Activated T-cell treated with anti-CD3 and anti-CD28 coated beads for 1 hour (primary cell): ENCODE measurements at regions not wholly inside any gene's neighbourhood (a gene's known extent, or its start where the extent isn't known, plus 50 kb on each side); places are given as distances from the start of the nearest gene placed in this dataset.
"Not testable (repeated sequence)": the region's sequence is repeated elsewhere in the genome, so short reads cannot be mapped to it uniquely, and the experiment has no call there.

Source experiments
- DNase-seq: peaks from one replicate; pipeline ENCODE4 v3.0.0-alpha.2; 2020; ENCODE audit warnings: low read depth

DNA sequence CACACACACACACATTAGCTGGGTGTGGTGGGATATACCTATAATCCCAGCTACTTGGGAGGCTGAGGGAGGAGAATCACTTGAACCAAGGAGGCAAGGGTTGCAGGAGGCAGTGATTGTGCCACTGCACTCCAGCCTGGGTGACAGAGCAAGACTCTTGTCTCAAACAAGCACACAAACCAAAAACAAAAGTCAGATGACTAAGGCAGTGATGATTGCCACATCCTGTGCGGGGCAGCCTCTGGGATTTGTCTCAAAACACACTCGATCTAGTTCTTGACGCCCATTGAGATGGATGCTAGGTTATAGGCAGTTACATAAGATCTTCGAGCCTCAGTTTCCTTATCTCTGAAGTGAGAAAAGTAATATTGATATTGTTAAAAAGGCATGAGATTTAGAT is 57.8 kb upstream of the NBPF8 start:
- DNase-seq = peak; percentile 38

DNA sequence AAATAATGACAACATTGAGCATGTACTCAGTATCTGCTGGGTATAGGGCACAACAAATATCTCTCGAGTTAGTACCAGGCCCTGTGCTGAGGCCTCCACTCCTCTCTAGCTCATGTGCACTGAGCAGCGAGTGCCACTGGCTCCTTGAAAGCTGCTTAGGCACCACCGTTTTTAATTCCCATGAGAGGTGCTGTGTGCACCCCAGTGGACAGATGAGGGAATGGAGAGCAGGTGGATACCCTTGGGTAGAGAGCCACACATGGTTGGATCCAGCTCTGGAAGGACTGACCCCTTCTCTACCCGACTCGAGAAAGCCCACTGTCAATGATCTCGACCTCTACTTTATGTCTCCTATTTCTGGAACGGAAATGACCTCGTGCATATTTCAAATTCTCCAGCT is 58.7 kb upstream of the NBPF8 start:
- DNase-seq = not testable (repeated sequence)

DNA sequence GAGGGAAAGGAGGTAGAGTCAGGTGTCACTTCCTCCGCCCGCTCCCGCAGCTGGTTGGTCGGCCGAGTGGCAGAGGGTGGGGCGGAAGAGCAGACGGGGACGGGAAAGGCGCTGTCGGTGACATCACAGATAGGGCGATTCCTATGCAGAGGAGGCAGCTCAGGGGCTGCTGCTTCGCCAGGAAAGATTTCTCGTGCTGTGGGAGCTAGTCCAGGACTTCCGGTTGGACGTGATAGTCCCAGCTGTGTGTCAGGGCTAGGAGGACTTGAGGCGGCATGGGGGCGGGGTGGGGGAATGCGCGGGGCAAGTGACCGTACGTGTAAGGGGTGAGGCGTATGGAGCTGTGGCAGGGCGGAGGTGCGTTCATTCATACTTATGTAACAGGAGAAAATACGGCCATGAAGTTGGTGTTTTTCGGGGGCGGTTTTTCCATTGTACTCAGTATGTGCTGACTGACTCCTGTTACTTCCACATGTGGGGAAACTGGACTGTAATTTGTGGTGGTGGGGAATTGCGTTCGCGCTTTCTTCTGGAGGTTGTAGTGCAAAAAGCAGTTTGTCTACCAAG is 60.1 kb upstream of the NBPF8 start:
- peak; percentile 14 for DNase-seq

DNA sequence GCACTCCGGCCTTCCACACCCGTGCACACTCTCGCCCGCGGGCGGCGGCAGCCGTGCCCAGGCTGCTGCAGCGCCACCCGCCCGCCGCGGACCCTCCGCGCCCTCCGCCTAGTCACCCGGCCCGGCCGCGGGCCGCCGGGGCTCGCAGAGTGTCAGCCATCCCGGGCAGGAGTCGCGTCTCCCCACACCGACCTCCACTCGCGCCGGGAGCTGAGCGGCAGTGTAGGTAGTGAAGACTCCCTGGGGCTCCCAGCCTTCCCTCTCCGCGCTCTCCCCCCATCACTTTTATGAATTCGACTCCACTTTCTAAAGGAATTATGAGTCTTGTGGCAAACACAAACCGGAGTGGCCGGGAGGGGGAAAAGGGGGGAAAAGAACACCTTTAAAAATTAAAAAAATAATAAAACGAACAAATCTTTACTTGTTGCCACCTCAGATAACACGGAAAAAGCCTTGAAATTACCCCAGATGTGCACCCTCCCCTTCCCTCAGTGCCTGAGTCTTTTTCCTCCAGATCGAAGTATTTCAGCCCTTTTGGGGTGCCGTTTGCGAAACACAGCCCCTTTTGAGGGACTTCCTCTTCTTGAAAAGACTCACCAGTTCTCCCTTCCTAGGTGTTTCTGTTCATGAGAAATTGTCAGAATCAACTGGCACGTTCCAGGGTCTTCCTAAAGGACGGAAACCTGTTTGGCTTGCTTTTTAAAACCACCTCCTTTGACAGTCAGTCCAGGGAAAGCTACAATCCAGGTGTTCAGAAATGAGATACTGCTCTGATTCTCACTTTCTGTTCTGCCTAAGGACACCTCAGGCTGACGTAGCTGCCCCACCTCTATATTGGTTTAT is 72.4 kb upstream of the NBPF8 start:
- DNase-seq = peak; percentile 3

DNA sequence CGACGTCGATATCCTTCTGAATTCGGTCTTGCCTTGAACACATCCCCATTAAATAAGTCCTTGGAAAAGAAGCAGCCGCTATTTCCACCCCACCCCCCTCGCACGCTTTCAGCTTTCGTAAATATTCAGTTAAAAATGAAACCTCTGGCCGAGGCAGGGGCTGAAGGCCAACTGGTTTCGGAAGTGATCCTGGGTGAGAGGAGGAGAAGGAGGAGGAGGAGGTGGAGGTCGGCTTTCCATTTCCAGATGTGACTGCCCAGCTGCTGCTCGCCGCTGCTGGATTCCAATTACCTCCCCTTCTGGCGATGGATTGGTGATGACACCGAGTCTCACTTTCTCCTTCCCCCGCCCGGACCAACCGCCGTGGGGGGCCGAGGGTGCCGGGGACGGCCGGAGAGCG is 73.1 kb upstream of the NBPF8 start:
- peak; percentile 0 for DNase-seq

DNA sequence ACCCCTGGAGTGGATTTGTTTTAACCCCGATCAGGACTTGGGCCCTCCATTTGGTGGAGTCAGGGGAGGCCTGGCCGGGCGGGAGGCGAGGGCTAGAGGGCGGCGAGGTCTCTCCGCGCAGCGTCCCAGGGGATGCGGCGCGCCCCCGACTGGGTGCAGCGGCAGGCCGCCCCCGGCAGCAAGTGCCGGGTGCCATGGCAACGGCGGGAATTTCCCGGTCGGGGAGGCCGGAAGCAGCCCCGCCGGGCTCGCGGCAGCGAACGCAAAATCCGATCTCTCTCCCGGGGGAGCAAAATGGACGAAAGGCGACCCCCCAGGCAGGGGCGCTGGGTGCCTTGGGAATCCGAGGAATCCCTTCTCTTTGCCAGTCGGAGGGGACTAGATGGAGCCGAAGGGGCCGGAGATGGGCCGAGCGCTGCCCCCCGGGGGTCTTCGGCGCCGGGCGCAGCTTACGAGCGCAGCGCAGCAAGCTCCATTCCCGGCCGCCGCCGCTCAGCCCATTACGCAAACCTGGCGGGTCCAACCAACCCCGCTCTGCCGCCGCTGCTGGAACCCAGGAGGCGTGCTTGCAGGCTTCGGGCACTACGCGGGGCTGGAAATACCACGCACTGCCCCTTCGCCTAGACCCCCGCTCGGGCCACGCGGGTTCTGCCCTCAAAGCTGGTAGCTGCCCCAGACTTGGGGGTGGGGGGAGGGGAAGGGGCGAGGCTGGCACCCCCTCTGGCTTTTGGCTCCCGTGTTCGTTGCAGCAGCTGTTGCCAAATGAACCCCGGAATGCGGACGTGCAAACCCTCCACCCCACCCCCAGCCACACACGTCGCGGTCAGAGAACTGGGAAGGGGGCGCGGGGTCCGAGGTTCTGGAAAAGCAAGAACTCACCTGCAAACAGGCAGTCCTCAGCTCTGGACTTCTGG is 73.7 kb upstream of the NBPF8 start:
- peak; percentile 36 for DNase-seq

DNA sequence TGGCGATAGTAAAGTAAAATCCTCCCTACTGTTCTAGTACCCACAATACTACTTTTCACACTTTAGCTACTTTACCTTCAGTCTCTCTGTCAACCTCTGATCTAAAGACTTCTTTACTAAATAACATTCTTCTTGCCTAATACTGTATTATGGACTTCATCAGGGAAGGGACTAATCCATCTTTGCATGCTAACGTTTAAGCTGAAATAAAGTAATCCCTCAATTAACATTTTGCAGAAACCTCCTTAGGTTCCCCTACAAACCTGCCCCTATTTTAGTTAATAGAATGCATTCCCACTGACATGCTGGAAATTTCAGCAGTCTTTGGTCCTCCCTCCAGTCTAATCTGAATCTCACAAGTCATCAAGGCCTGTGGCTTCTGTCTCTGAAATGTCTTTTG is 99.1 kb upstream of the NBPF8 start:
- DNase-seq = not testable (repeated sequence)

DNA sequence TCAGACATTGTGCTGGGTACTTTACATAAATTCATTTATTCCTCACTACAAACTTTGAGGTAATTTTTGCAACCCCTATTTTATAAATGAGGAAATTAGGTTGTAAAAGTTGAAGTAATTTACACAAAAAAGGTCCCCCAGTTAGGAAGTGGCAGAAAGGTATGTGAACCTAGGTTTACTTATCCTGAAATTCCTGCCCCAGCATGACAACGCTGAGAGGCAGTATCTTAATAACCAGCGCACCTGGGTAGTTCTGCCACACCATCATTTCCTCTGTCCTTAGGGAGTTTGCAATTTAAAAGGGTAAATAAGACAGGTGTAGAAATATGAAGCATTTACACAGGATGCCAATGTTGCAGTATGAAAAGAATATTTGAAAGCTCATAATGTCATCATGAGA is 102.9 kb upstream of the NBPF8 start:
- DNase-seq = not testable (repeated sequence)

DNA sequence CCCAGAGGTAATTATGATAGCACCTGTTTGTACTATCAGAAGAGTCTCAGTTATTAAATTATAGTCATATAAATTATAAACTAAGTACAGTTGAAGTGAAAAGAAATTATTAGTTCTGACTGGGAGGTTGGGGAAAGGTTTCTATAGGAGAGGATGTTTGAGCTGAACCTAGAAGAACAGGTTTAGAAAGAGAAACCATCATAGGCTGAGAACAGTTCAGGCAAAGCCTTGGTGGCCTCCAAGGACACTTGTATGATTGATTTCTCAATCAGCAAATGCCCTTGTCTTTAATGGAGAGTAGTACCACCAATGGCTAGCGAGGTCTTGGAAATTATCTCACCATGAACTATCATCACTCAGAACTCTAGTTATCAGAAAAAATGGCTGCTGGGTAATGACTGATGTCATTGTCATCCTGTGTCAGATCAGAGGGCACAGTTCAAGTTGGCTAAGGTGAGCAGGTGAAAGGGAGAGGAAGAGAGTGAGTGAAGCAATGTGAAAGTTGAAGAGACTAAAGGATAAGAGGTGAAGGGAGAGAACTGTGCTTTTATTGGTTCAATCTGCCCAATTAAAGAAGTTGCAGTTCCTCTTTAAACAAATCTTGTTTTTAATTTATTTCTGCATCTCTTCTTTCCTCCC is 105.8 kb upstream of the NBPF8 start:
- DNase-seq = not testable (repeated sequence)

DNA sequence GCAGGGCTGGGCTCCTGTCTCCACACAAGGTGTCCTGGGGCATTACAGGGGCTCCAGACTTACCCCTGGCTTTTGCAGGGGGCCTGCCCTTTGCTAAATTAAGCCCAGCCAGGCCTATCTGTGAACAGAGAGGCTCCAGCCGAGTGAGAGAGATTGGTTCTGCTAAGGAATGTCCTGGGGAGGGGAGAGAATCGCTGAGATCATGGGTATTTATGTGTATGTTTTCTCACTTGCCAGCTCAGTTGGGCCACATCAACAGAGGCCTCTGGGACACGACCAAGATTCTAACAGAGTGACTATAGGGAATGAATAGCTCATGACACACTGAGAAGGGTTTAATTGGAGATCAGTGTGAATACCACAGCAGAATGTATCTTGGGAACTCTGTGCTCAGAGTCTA is 109.8 kb upstream of the NBPF8 start:
- not testable (repeated sequence) for DNase-seq

DNA sequence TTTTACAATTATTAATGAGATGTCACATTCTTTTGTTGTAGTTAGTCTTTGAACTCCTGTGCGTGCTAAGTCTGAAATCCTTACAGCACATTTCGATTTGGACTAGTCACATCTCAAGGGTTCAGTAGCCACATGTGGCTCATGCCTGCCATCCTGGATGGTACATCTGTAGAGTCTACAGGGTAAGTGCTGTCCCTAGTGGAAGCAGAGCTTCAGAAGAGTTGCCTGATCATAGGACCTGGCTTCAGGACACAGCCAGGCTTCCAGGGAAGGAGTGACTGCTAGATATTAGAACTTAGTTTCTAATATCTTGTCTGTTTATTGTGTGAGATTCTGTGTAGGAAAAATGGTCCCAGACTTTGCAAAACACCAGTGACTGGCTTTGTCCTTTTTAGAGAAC is 110.5 kb upstream of the NBPF8 start:
- not testable (repeated sequence) for DNase-seq

DNA sequence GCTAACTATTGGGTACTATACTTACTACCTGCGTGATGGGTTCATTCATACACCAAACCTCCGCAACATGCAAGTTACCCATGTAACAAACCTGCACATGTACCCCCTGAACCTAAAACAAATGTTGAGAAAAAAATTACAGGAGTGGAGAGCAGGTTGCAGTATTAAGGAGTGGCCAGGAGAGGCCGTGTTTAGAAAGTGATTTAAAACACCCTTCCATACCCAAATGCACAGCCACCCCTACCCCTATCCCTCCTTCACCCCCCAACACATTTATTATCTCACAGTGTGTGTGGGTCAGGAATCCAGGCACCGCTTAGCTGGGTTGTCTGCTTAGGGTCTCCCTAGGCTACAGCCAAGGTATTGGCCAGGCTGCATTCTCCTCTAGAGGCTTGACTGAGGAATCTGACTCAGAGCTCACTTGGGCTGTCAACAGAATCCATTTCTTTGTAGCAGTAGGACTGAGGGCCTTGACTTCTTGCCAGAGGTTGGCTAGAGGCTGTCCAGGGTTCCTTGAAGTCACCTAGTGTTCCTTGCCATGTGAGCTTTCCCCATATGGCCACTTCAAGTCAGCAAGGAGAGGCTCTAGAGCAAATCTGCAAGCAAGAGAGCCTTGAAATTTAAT is 115.3 kb upstream of the NBPF8 start:
- DNase-seq = not testable (repeated sequence)

DNA sequence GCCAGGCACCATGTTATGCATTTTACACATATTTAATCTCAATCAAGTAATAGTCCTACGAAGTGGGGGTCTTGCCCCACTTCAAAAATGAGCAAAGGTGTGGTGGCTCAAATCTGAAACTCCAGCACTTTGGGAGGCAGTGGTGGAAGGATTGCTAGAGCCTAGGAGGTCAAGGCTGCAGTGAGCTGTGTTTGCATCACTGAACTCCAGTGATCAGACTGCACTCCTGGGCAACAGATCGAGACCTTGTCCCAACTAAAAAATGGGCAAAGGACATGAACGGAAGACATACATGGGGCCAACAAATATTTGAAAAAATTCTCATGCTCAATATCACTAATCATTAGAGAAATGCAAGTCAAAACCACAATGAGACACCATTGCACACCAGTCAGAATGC is 116.3 kb upstream of the NBPF8 start:
- not testable (repeated sequence) for DNase-seq

DNA sequence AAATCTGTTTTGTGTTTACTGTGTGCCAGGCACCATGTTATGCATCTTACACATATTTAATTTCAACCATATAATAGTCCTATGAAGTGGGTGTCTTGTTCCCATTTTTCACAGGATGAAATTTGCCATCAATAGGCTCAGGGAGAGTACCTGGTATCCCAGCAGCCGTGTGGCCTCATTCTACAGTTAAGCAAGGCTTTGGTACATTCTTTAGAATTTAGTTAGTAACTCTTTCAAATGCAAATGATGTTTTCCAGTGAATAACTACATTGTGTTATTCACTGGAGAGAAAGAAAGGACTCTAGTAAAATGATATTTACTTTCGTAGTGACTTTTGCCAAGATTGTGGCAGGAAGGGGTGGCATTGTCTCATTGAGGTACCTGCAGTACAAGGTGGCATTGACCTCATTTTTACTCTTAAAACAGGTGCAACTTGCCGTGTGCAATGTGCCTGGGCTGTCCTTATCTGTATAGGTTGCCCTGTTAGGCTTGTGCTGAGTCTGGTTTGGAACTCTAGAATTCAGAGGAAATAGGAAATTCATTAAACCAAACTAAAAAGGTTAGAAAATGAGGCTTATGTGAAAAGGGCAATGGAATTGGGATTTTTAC is 117.4 kb upstream of the NBPF8 start:
- not testable (repeated sequence) for DNase-seq

DNA sequence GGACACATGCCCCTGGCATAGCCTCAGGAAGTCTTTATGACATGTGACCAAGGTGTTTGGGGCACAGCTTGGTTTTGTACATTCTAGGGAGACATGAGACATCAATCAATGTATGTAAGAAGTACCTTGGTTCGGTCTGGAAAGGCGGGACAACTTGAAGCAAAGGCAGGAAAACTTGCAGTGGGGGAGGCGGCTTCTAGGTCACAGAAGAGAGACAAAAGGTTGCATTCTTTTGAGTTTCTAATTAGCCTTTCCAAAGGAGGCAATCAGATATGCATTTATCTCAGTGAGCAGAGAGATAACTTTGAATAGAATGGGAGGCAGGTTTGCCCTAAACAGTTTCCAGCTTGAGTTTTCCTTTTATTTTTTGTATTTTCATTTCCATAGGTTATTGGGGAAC is 113.8 kb upstream of the SEC22B start:
- DNase-seq = not testable (repeated sequence)

DNA sequence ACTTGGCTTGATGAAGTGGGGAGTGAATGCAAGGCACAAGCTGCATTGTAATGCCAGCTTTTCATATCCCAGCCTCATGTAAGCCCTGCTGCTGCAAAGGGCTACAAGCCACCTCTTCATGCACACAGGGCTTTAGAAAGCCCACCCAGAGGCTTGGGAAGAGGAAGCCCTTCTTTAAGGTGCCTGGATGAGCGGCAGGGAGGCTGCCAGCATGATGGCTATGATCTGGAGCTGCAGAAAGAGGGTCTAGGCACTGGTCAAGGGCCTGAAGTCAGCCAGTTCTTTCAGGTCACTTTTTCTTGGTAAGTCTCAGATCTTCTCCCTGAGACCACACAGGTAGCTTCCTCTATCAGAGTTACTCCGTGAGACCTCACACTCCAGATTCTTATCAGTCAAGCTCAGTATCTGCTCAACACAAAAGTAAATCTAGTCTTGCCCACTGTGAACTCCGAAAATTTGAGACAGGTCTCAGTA is 113.3 kb upstream of the SEC22B start:
- DNase-seq = not testable (repeated sequence)

DNA sequence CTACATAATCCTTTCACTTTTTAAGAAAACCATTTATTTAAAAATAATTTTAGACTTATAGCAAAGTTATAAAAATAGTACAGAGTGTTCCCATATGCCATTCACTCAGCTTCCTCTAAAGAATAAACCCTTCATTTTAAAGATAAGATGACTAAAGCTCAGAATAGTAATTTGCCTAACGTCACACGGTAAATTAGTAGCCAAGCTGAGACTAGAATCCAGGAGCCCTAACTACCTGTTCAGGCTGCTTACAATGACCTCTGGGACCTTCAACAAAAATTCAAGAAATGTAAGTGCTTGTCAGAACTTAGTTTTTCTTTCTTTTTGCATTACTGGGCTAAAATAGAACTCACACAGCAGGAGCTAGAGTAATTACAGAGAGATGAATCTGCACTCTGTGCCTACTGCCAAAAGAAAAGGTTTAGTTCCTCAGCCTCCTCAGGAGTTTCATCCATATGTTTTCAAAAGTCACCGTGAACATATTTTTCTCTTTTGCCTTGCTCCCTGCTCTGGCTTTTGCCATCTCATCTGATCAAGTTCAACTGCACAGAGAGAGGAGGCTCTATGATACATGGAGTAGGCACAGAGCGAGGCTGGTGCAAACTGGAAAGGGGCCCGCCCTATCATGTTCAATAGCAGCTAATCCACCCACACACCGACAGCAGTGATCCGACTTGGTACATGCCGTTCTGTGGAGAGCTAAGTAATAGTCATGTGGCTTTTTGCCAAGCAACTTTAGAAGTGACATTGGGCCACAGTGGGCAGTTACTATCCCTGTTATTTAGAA is 112.7 kb upstream of the SEC22B start:
- DNase-seq = not testable (repeated sequence)

DNA sequence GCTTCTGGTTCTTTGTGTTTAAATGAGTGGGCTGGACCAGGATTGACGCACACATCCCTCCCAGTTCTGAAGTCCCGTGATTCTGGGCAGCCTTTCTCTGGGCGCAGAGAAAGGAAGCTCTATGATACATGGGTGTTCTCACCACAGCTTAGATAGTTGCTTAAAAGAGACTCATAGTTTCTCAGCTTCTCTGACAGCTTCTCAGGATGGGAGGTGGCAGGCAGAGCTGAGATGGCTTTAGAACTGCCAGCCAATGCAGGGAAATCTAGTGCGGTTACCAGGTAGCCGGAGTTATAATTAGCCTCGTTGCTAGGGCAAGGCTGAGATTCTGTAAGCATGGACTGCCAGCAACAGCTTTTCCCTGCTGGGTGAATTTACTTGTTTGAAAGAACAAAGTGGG is 111.8 kb upstream of the SEC22B start:
- not testable (repeated sequence) for DNase-seq

DNA sequence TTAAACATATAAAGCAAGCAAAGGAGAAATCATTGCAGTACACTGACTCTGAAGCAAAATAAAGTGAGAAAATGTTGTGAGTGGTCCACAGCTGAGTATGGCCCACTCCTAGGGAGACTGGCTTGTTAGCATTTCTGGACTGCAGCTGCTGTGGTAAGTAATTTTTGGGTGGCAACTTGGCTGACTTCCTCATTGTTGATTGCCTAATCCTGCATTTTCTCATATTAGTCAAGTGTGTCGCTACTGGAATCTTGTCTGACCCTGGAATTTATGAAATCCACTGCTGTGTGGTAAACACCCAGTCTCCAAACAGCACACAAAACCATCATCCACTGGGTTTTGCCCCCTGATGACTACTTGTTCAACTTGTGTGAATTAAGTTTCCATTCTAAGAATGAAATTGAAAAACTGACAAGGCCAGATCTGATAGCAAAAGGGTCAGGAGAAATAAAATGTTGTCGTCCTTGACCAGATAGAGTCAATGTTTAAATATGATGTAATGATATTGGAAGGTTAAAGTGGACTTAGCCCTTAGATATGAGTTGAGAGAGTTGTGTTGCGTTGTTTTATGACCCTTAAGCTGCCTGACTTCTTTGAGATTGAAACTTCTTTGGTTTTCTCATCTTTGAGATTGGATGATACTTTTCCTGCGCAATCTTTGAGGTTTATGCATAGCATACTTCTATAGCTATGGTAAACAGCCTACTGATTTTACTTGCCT is 106.6 kb upstream of the SEC22B start:
- not testable (repeated sequence) for DNase-seq

DNA sequence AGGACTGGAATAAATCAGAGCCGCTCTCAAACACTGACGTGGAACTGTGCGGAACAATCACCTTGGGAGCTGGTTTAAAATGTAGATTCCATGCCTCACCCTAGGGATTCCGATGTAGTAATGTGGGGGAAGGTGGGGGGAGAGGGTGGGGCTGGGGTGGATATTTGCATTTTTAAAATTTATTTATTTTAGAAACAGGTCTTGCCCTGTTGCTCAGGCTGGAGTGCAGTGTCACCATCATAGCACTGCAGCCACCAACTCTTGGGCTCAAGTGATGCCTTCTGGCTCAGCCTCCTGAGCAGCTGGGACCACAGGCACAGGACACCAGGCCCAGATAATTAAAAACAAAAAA is 101.9 kb upstream of the SEC22B start:
- DNase-seq = not testable (repeated sequence)
